OCI-LY3 (cell line): ENCODE measurements at regions not wholly inside any gene's neighbourhood (a gene's known extent, or its start where the extent isn't known, plus 50 kb on each side); places are given as distances from the start of the nearest gene placed in this dataset.

Experiments used
- CTCF ChIP-seq: fragments of 200-600, 300-600 bp; sonication (generic); IDR thresholded peaks from 2 replicates; pipeline ENCODE4 v1.5.1; 2014; ENCODE audit warnings: antibody characterized with exemption, low read length, low read depth
- EZH2phosphoT487 ChIP-seq: fragments of 200-600 bp; shearing (Covaris generic); IDR thresholded peaks from 2 replicates; pipeline ENCODE4 v1.6.1; 2018; ENCODE audit warnings: antibody characterized with exemption, mixed run types, low read depth

GRCh38 chr4:116942315-116942714 is 143.1 kb downstream of the TRAM1L1 start:
- no peak for TF ChIP-seq CTCF
- no peak for TF ChIP-seq EZH2phosphoT487
